Stimulated activated CD4-positive, alpha-beta T cell treated with anti-CD3 and anti-CD28 coated beads, TNF-alpha, amount 100 ng/mL, for 48 hours (primary cell): ENCODE measurements at regions not wholly inside any gene's neighbourhood (a gene's known extent, or its start where the extent isn't known, plus 50 kb on each side); places are given as distances from the start of the nearest gene placed in this dataset.
A peak's percentile ranks its signal among the peaks of the same experiment; 100 is the strongest.

Experiments used
- DNase-seq, 3 donors: peaks; one replicate each; pipeline ENCODE4 v3.0.0-alpha.2; 2020; ENCODE audit warnings: low read depth in 3 of 3

DNA sequence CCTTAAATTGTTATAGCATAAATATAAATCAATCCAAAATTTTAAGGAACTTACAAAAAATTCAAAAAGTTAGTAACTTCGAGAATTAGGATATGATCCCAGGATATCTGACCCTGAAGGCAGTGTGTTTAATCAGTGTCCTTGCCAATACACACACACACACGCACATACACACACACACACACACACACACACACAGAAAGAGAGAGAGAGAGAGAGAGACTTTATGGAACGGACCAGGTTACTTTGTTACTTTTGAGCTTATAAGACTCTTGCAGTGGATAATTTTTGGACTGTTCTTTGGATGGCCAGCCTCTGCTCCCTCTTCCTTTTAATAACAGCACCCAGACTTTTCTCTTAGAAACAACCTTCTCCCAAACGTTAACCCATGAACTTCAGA, 322.9 kb downstream of the NFIB start:
- DNase-seq = no peak

DNA sequence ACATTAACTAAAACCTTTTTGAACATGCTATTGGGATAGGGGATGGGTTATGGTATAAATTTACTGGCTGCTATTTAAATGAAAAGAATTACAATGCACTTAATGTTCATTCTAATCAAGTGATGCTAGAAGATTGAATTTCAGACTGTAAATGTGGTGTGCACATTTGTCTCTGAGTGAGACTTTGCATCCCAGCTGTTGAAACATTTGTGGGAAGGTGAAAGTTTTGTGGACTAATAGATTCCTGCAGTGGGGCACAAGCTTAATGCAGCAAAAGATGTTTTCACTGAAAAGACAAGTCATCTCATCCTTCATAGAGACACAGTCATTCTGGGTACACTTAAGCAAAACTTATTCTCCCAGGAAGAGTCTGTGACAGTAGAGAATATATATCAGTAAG, 323.6 kb downstream of the NFIB start:
- no peak for DNase-seq

DNA sequence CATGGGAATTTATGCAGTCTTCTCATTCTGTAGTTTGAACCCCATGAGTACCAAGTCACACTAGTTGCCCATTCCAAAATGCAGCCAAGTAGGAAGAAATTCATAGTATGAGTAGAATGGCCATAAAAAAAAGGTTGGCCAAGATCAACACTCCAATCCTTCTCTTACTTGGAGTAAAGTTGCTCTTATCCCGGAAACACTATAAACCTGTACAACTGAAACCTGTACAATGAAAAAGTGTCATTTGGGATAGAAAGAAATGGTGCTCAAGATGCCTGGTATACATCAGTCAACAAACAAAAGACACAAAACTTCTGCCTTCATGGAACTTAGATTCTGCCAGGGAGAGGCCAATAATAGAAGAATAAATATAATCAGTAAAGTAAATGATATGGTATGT, 325.0 kb downstream of the NFIB start:
- no peak for DNase-seq

DNA sequence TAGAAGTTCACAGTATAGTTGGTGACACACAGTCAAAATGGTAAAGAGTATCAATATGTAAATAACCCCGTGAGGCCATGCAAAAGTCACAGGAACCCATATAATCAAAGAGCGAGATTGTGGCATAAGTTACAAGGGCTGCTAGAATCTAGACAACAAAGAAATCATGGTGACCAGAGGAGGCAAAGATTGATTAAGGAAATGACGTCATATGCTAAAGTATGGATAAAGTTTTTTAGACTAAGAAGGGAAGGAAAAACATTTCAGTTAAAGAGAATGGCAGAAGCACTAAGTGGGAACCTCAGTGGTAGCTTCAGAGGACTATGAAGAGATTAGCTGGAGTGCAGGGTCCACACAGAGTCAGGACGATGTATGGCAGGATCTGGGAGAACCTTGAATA, 330.3 kb downstream of the NFIB start:
- no peak for DNase-seq

DNA sequence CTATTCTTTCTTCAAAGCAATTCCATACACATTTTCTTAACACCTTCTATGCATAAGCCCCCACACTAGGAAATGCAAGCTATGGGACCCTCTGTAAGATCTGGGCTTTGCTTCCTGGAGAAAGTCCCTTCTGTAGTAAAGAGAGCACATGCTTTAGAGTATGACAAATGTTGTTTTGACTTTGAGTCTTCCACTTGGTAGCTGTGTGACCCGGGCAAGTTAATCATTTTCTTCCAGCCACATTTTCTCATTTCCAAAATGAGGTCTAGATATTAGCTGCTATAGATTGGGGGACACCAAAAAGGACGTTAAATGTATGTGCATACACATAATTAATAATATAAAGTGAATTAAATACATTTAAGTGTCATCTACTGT, 334.0 kb downstream of the NFIB start:
- no peak for DNase-seq

DNA sequence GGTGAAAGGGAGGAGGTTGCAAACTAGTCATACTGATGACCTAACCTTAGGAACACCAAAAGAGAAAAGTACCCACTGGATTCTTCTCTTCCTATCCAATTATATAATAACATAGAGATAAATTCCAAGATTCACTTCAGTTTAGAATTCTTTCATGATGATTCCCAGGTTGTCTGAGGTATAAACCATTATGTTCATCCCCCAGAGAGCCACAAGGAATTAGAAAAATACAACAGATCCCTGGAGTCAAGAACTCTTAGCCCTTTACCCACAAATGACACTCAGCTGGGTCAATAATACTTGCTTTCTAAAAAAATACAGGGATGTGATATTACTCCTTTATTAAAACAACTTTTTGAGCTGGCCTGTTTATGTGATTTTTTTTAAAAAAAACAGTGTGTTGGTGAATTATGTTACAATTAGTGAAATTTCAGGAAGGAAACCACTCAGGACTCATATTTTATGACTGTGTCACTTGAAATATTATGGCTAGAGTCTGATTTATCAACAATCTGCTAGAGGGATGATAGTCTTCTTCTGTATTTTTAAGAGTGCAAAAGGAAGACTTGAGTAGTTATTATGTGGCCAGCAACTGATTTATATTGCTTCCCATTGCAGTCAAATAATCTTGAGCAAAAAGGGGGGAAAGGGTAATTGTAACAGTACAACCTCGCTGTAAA, 338.2 kb downstream of the NFIB start:
- DNase-seq = no peak

DNA sequence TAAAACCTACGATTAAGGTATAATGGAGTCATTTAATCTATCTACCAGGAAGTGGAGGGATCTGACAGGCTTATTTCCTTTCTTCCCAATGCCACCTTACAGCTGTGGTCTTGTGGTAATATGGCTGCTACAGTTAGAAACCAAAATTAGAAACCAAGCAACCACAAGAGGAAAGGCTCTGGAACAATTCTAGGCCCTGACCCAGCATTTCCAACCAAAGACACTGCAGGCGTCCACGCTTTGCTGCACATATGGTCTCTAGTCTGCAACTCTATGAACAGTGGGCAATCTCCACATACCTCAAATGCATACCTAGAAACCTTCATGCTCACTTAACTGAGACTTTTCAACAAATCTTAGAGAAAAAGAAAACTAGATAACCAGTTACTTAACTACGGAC, 339.1 kb downstream of the NFIB start:
- DNase-seq = no peak

DNA sequence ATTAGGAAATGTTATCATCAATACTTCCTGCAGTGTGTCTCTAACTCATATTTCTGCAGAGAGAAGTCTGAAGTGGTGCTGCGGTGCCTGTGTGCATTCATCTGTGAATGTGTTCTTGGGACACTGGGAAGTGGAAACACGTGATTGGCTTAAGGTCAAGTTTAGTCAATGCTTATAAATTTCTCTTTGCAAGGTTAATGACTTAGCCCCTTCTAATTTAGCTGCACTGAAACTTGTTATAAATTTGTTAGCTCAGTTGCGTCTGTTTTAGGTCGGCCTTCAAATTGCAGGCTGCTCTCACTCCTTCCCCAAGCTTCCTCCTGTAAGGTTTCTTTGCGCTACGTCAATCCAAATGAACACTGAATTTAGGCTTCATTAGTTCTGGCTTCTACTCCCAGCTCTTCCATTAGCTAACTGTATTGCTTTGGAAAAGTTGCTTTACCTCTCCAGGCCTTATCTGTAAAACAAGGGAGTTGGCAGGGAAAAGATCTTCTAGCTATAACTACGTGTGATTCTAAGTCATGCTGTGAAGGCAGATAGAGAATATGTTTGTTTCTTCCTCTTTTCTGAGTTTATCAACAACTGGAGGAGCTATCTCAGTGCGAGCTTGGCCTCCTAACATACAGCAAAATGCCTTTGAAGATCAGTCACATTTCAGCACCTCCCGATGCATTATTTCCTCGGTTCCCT, 341.8 kb downstream of the NFIB start:
- DNase-seq = no peak

DNA sequence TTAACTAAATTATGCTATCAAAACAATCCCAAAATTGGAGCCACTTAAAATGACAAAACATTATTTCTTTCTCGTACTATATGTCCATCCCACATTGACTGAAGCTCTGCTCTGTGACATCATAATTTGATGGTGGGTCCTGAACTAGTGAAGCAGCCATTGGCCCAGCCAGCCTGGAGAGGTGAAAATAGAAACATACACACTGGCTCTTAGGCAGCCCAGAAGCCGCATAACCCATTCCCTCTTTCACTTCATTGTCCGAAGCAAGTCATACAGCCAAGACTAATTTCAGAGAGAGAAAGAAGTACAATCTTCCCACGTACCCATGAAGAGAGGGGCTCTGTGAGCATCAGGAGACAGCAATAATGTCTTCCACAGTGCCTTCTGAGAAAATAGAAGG, 342.5 kb downstream of the NFIB start:
- DNase-seq = no peak

DNA sequence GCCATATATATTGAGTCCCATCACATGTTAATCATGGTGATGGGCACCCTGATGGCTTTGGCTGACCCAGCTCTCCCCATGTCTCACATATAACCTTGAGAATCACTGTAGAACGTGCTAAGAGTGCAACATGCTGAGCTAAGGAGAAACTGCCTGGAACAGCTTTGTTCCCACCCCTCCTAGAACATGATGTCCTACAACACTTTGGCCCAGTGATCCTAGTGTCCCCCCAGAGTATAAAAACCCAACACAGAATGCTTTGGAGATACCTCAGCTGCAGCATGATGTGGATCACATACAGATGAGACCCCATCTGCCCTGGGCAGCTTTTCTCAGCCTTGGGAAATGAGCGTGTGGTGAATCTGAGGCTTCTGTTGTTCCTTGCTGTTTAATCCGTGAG, 343.5 kb downstream of the NFIB start:
- no peak for DNase-seq

DNA sequence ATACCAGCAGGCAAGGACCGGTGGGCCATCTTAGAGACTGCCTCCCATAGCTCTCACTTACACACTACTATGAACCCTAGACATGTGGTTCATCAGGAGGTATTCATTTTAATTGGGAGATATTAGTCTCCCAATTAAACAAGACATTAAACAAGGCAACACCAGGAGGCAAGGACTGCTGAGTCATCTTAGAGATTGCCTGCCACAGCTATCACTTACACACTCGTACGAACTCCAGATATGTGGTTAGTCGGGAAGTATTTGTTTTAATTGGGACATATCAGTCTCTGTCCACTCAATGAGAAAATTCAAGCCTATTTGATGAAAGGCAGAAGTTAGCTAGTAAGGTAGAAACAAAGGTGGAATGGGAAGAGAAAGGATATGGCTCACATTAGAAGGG, 343.9 kb downstream of the NFIB start:
- no peak for DNase-seq

DNA sequence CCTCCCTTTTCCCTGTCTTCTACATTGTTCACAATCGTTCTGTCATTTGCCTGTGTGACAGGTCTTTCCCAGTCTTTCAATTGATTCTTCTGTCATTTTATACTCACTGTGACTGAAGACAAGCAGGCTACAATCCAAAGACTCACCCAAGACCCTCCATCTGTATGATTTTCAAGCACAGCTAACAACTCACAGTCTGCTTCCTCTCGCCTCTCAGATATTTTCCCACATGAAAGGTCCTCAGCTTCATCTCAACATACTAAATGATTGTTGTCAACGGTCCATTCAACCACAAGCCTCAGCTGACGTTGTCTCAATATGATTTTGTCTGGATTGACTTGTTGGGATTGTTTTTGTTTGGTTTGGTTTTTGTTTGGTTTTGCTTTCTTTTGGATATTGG, 346.5 kb downstream of the NFIB start:
- DNase-seq = no peak

DNA sequence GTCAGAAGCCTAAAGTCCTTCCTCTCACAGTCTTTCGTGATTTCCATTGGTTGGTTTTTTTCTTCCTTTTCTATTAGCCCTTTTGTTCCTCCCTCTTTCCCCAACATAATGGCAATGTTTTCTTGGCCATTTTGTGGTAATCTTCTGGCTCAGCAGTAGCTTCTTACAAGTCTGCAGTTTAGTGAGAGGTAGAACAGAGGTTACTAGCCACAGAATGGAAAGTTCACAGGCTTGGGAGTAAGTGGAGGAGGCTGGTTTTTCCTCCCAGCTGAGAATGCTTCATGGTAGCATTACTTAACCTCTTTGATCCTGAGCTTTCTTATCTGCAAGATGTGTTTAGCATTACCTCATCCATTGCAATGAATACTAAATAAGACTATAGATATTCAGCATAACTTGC, 346.9 kb downstream of the NFIB start:
- no peak for DNase-seq

DNA sequence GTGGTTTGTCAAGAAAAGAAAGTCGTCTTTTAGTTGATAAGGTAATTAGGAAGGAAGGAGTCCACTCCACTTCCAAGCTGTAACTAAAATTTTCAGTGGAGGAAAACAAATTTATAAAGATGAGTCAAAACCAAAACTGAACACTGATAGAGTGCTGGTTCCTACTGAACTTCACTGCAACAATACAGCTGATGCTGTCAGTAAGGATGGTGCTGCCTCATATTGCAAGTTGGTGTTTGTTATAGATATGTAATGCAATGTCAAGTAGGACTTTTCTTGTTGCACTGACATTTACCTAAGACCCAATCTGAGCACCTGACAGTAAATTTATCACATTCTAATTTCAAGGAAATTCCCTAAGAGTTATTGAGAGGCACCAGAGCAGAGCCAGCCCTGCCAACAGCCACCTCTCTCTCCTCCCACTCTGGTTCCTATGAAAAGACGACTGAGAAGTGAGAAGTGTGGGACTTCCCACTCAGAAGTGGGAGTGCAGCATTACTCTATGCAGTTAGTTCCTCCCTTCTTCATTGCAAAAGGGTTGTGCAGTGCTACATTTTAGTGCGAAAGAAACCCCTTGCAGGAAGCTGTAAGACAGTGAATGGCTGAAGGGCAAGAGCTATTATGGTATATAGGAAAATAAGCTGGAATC, 350.8 kb downstream of the NFIB start:
- DNase-seq = no peak

DNA sequence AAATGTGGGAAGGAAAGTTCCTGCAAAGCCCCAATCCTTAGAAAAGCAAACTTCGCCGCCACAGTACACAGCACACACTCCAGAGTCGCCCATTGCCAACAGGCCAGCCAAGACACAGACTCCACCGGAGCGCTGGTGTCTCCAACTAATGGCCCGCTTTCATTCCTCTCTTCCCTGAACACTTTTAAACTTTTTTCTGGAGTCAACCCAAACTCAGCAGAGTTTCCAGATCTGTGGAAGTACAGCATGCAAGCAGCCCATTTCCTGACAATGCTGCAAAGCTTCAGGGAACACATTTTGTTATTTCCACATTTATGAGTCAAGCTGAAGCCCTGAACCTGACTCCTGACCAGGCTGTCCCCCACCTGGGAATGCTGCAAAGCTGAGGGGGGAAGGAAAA, 351.9 kb downstream of the NFIB start:
- DNase-seq = no peak

DNA sequence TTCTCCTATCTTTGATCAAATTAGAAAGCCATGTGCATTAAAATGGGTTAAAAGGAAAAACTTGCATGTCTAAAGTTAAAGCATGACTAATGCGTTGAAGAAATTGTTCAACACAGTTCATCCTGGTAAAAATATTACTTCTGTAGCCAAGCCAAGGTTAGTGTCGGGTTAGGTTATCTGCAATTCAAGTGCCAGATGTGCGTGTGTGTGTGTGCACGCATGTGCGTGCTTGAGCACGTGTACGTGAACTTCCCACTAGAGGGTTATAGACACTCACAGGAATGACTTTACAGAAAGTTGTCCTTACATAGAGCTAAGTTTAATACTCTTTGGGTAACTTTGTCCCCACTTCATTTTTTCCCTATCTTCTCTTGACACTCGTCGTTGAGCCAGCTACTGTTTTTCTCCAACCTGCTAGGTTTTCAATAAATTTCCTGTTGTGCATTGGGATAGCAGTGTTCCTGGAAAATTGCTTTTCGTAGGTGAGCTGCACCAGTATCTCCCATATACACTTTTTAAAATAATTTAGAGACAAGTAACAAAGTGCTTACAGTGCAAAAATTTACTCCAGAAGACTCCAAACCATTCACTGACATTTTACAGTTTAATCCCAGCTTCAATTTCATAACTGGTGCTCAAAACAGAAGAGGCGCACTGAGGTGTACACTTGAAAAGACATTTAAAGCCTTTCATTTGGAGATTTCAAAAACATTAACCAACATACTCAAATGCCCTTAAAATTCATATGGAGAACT, 353.8 kb downstream of the NFIB start:
- no peak for DNase-seq

DNA sequence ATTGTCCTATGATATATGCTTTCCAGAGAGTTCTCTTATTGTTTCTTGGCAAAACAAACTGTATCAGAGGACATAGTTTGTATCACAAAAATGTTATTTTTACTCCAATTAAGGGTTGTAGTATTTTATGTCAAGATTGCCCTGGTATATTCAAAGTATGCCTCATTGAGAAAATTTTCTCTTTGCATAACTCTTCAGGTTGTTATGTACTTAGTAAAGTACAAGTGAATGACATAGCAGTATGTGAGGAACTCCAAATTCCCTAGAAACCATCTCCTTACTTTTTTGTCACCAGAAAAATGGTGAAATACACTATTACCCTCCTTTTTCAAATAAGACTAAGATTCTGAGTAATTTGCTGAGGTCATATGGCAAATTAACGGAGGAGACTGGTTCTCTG, 355.3 kb downstream of the NFIB start:
- DNase-seq = no peak

DNA sequence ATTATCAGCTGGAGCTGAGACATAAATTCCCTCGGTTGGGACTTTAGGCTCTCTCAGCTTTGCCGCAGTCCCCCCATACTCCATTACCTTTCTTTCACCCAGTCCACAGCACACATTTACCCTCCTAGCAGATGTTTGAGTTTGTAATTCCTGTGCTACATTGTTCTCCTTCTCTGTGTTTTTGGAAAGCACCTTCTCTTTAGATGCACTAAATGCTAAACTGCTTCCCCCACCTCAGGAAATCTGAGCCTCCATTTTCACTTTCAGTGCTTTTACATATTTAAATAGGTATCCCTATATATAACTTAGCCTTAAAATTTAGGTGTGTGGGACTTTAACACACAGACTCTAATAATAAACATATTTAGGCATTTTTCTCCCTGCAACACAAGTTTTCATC, 356.9 kb downstream of the NFIB start:
- DNase-seq = no peak

DNA sequence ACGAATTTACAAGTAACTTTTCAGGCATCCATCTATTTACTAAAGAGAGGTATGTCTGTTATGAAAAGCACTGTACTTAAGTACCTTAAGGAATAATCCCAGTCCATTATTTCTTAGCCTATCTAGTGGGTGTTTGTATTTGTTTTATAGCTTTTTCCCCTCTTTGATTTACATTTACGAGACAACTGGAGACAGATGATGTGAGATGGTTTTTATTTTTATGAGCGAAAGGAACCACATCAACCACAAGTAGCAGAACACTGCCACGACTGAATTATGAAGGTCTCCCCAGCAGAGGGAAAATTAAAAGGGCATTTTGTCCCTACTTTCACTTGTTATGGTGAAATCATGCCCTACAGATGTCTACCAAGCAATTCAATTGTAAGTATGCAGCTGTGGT, 357.8 kb downstream of the NFIB start:
- DNase-seq = no peak

DNA sequence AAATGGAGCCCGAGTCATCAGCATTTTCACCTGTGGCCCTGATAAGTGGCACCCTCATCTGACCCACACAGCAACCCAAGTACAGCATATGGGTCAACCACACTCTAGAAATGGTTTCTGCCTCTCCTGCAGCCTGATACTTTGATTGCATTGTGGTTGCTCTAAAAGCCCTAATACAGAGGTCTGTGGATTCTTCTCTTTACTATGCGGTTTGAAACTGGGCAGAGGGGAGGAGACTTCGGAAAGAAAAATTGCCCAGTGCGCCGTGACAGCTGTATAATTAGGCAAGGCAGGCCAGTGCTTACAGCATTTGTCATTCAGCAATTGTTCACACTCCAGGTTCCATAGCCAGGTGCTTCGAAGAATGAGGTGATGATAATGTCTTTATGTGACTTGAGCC, 361.0 kb downstream of the NFIB start:
- DNase-seq = no peak

DNA sequence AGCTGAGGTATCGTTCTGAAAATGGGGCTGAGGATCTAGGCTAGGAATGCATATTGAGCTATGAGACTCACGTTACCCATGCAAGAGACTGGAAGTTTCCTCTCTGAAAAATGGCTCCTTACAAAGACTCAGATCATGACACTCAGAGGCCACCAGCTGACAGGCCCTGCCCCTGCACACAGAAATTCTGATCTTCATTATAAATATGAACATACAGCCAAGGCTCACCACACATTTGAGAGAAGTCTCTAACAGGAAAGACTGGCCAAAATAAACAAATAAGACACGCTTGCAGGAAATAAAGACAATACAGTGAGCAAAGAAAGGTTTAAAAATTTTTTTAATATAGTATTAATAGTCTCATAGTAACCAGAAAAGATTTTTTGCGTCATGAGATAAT, 365.9 kb downstream of the NFIB start:
- no peak for DNase-seq

DNA sequence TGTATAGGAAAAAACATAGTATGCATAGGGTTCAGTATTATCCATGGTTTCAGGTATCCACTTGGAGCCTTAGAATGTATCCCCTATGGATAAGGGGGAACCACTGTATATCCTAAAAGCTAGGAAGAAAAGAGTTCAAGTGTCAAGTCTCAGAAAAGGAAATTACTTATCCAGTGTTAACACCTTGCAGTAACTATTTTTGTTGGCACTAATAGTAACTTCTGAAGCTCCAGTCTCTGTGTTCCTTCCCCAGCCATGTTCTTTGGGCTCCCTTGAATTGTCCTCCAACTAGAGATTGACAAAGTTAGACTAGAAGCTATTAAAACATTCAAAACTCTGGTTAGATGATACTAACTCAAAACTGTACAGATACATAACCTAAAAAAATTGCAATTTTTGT, 370.8 kb downstream of the NFIB start:
- no peak for DNase-seq

DNA sequence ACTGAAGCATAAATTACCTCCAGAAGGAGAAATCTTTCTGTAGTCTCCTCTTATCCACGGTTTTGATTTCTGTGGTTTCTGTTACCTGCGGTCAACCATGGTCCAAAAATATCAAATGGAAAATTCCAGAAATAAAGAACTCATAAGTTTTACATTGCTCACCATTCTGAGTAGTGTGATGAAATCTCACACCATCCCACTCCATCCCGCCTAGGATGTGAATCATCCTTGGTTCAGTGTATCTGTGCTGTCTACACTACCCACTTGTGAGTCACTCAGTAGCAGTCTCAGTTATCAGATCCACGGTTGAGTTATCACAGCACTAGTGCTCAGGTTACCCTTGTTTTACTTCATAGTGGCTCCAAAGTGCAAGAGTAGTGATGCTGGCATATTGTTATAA, 371.2 kb downstream of the NFIB start:
- peak in 2 of 3 donors; percentile 1 to 18 for DNase-seq
